Uterus (tissue), 3 donors: ENCODE measurements at regions not wholly inside any gene's neighbourhood (a gene's known extent, or its start where the extent isn't known, plus 50 kb on each side); places are given as distances from the start of the nearest gene placed in this dataset.

Experiments used
- DNase-seq, 2 donors: peaks; one replicate each; pipeline ENCODE4 v3.0.0-alpha.2; 2019 to 2020
- H3K27ac ChIP-seq, 2 donors: fragments of 200-600 bp; sonication (generic); 1 replicate in 1 of 2; 2 replicates in 1 of 2; pipeline ENCODE4 v1.5.1; 2016 to 2018
- H3K27me3 ChIP-seq, 2 donors: fragments of 200-600 bp; sonication (generic); one replicate each; pipeline ENCODE4 v1.5.1; 2018 to 2019; ENCODE audit warnings: control low read depth in 1 of 2
- H3K36me3 ChIP-seq, 2 donors: fragments of 200-600 bp; sonication (generic); one replicate each; pipeline ENCODE4 v1.5.1; 2019; ENCODE audit warnings: control low read depth in 1 of 2
- H3K4me1 ChIP-seq, 2 donors: fragments of 200-600 bp; sonication (generic); one replicate each; pipeline ENCODE4 v1.5.1; 2018 to 2019; ENCODE audit warnings: control low read depth in 1 of 2
- H3K4me3 ChIP-seq, 2 donors: fragments of 200-600 bp; sonication (generic); 1 replicate in 1 of 2; 2 replicates in 1 of 2; pipeline ENCODE4 v1.5.1; 2018 to 2019; ENCODE audit warnings: mild to moderate bottlenecking in 1 of 2
- H3K9me3 ChIP-seq, 2 donors: fragments of 200-600 bp; sonication (generic); one replicate each; pipeline ENCODE4 v1.5.1; 2019; ENCODE audit warnings: control low read depth in 1 of 2
- CTCF ChIP-seq, 4 experiments: fragments of 200-600 bp in 2 of 4; fragments of 450-650 bp in 2 of 4; sonication (generic) in 2 of 4; IDR thresholded peaks; one replicate each; pipeline ENCODE4 v1.5.1; 2016 to 2019; ENCODE audit warnings: antibody characterized with exemption in 4 of 4, mild to moderate bottlenecking in 2 of 4, moderate library complexity in 1 of 4
- POLR2A ChIP-seq, 2 donors: fragments of 450-650 bp; IDR thresholded peaks; one replicate each; pipeline ENCODE4 v1.6.1; 2016; ENCODE audit warnings: antibody characterized with exemption in 2 of 2, mild to moderate bottlenecking in 1 of 2, moderate library complexity in 1 of 2
- intact Hi-C: fragments of 100-400 bp; cut with DNase I; formaldehyde crosslinking; loops from one replicate; pipeline ENCODE4 v1.15.1; 2023; ENCODE audit warnings: low total_unique reads
- donor health status: DM: yes; HTN: yes; CAD: no.

GRCh38 chr3:146861262-146861661 lies 256.1 kb upstream of the PLSCR5 start:
- Histone ChIP-seq H3K27me3 (no peaks in the 10 kb centered on the region), H3K9me3 (no peaks in the 10 kb centered on the region), H3K4me1 (no peaks in the 10 kb centered on the region), H3K27ac (no peak overlapping the region), H3K4me3 (no peak overlapping the region), H3K36me3 (no peaks in the 10 kb centered on the region)
- no peak for DNase-seq
- TF ChIP-seq POLR2A (IDR thresholded peaks at IDR 0.05) (no peak), CTCF (IDR thresholded peaks at IDR 0.05) (no peak)
- intact Hi-C loops = no loop called here

- intact Hi-C loops = no loop called here
- no peak for TF ChIP-seq POLR2A (IDR thresholded peaks at IDR 0.05)
- no peak for TF ChIP-seq CTCF (IDR thresholded peaks at IDR 0.05)
- Histone ChIP-seq H3K4me1 (no peaks in the 10 kb centered on the region), H3K27me3 (no peaks in the 10 kb centered on the region), H3K27ac (no peak overlapping the region), H3K9me3 (no peaks in the 10 kb centered on the region), H3K4me3 (no peak overlapping the region), H3K36me3 (no peaks in the 10 kb centered on the region)
- no peak for DNase-seq
Observed at GRCh38 chr3:146854523-146854922, 249.4 kb upstream of the PLSCR5 start.

GRCh38 chr3:146851665-146852064 lies 246.5 kb upstream of the PLSCR5 start:
- Histone ChIP-seq H3K27me3 (no peaks in the 10 kb centered on the region), H3K27ac (no peak overlapping the region), H3K9me3 (no peaks in the 10 kb centered on the region), H3K36me3 (no peaks in the 10 kb centered on the region), H3K4me1 (no peaks in the 10 kb centered on the region), H3K4me3 (no peak overlapping the region)
- DNase-seq = no peak
- TF ChIP-seq POLR2A (IDR thresholded peaks at IDR 0.05) = no peak
- TF ChIP-seq CTCF (IDR thresholded peaks at IDR 0.05) = no peak
- intact Hi-C loops = no loop called here

- intact Hi-C loops = no loop called here
- Histone ChIP-seq H3K27me3 (no peaks in the 10 kb centered on the region), H3K9me3 (no peaks in the 10 kb centered on the region), H3K4me3 (no peak overlapping the region), H3K4me1 (no peaks in the 10 kb centered on the region), H3K27ac (no peak overlapping the region), H3K36me3 (no peaks in the 10 kb centered on the region)
- no peak for TF ChIP-seq POLR2A (IDR thresholded peaks at IDR 0.05)
- no peak for TF ChIP-seq CTCF (IDR thresholded peaks at IDR 0.05)
- DNase-seq = no peak
Observed at GRCh38 chr3:146845361-146845760, 240.2 kb upstream of the PLSCR5 start.

GRCh38 chr3:146843476-146843875 lies 238.3 kb upstream of the PLSCR5 start:
- Histone ChIP-seq H3K4me3 (no peak overlapping the region), H3K9me3 (no peaks in the 10 kb centered on the region), H3K36me3 (no peaks in the 10 kb centered on the region), H3K4me1 (no peaks in the 10 kb centered on the region), H3K27ac (no peak overlapping the region), H3K27me3 (no peaks in the 10 kb centered on the region)
- TF ChIP-seq CTCF (IDR thresholded peaks at IDR 0.05) (no peak), POLR2A (IDR thresholded peaks at IDR 0.05) (no peak)
- DNase-seq = no peak
- intact Hi-C loops = no loop called here
